Tibial nerve (tissue), 4 donors: ENCODE measurements at regions not wholly inside any gene's neighbourhood (a gene's known extent, or its start where the extent isn't known, plus 50 kb on each side); places are given as distances from the start of the nearest gene placed in this dataset.

Experiments used
- EP300 ChIP-seq, 2 donors: sonication (generic); formaldehyde crosslinking; IDR thresholded peaks; one replicate each; pipeline ENCODE4 v1.6.1; 2017; ENCODE audit warnings: antibody characterized with exemption in 2 of 2, mild to moderate bottlenecking in 1 of 2
- POLR2A ChIP-seq, 2 donors: fragments of 450-650 bp; IDR thresholded peaks; one replicate each; pipeline ENCODE4 v1.6.1; 2017; ENCODE audit warnings: antibody characterized with exemption in 2 of 2, mild to moderate bottlenecking in 2 of 2, moderate library complexity in 2 of 2
- TF ChIP-seq, protein P1 (sequence below), 5 experiments: fragments of 200-600 bp in 3 of 5; fragments of 450-650 bp in 2 of 5; sonication (generic) in 3 of 5; IDR thresholded peaks; one replicate each; pipeline ENCODE4 v1.5.1; 2016 to 2019; ENCODE audit warnings: antibody characterized with exemption in 5 of 5, mild to moderate bottlenecking in 3 of 5, moderate library complexity in 2 of 5

DNA sequence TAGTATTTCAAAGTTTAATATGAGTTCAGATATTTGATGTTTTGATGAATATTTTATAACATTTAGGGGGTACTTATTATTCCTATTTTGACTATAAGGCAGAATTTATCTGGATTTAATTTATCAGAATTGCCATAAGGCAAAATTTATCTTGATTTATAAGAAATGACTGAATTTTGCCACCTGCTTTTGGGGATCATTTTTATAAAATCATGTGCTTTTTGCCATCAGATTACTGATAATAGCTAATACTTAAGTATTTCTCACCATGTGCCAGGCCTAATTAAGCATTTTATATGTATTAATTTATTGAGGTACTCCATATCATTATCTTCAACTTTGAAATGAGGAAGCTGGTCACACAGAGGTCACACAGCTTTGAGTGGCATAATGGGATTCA, 423.7 kb downstream of the PRKD1 start:
- TF ChIP-seq POLR2A (IDR thresholded peaks at IDR 0.05) (no peak), EP300 (IDR thresholded peaks at IDR 0.05) (no peak)
- TF ChIP-seq, protein P1, sequence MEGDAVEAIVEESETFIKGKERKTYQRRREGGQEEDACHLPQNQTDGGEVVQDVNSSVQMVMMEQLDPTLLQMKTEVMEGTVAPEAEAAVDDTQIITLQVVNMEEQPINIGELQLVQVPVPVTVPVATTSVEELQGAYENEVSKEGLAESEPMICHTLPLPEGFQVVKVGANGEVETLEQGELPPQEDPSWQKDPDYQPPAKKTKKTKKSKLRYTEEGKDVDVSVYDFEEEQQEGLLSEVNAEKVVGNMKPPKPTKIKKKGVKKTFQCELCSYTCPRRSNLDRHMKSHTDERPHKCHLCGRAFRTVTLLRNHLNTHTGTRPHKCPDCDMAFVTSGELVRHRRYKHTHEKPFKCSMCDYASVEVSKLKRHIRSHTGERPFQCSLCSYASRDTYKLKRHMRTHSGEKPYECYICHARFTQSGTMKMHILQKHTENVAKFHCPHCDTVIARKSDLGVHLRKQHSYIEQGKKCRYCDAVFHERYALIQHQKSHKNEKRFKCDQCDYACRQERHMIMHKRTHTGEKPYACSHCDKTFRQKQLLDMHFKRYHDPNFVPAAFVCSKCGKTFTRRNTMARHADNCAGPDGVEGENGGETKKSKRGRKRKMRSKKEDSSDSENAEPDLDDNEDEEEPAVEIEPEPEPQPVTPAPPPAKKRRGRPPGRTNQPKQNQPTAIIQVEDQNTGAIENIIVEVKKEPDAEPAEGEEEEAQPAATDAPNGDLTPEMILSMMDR (IDR thresholded peaks at IDR 0.05) = no peak
